Hepatocyte (in vitro differentiated cells): ENCODE measurements at regions not wholly inside any gene's neighbourhood (a gene's known extent, or its start where the extent isn't known, plus 50 kb on each side); places are given as distances from the start of the nearest gene placed in this dataset.

Experiments used
- CTCF ChIP-seq: fragments of 200-600 bp; sonication (generic); IDR thresholded peaks from 2 replicates; pipeline ENCODE4 v1.5.1; 2016; ENCODE audit warnings: antibody characterized with exemption, mild to moderate bottlenecking; ENCODE audit not compliant: poor library complexity
- EZH2 ChIP-seq: fragments of 200-600 bp; sonication (generic); IDR thresholded peaks from 2 replicates; pipeline ENCODE4 v1.6.1; 2016; ENCODE audit warnings: antibody characterized with exemption, mild to moderate bottlenecking, borderline replicate concordance
- EZH2phosphoT487 ChIP-seq: fragments of 200-600 bp; sonication (generic); IDR thresholded peaks from one replicate; pipeline ENCODE4 v1.6.1; 2018; ENCODE audit warnings: antibody characterized with exemption, mild to moderate bottlenecking, low read depth, moderate library complexity; ENCODE audit not compliant: unreplicated experiment, severe bottlenecking

- TF ChIP-seq CTCF (no peak), EZH2 (no peak), EZH2phosphoT487 (no peak)
Observed at GRCh38 chr1:18009055-18009454, 98.5 kb upstream of the IGSF21 start.
